GM19468 (cell line): ENCODE measurements at regions not wholly inside any gene's neighbourhood (a gene's known extent, or its start where the extent isn't known, plus 50 kb on each side); places are given as distances from the start of the nearest gene placed in this dataset.
"Not testable (repeated sequence)": the region's sequence is repeated elsewhere in the genome, so short reads cannot be mapped to it uniquely, and the experiment has no call there.

ENCODE experiments used
- ATAC-seq: cut with Tn5 transposase; IDR thresholded peaks from one replicate; pipeline ENCODE4 v1.9.1; 2021; ENCODE audit warnings: mild to moderate bottlenecking, moderate library complexity, moderate number of reproducible peaks; ENCODE audit not compliant: unreplicated experiment; ENCODE audit errors: extremely low read depth

GRCh38 chr22:48494256-48494967 is 1333.3 kb downstream of the BRD1 start:
- no peak for ATAC-seq

- no peak for ATAC-seq
These were observed 1333.9 kb downstream of the BRD1 start for GRCh38 chr22:48493733-48494132.

DNA sequence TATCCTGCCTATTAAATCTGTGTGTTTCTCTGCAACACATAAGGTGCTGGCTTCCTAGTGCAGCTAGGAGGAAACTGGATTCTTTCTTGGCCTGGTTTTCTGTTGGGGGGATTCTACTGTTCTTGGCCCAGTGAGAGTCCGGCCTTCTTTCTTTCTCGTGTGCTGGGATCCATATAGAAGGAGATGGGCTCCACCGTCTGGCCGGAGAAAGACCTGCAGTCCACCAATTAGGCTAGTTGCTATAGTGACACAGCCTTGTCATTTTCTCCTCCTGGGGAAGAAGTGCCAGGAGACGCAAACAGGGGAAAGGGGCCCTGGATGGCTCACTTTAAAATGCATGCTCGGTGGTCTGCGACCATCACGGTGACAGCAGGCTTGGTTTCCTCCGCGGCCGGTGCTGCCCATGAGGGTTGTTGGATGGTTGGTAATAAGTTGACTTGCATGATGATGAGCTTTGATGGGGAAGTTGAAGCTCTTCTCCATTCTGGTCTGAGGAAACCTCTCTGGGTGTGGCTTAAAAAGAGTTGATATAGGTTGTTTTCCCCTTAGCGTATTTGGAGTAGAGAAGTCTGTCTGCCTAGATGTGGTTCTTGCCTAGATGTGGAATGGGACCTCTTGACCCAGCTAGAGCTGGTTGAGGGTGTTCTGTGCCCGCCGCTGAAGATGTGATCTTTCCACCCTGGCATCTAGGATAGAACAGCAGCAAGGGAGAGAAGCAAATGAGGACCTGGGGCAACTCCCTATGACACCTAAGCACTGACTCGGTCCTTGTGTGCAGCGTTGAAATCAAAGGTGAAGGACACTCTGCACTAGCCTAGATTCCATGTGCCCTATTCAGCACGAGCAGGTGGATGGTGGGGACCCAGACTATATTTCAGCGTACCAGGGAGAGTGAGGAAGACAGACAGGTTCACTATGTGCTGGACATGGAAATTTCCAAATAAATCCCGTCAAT is 1335.0 kb downstream of the BRD1 start:
- ATAC-seq = no peak

- no peak for ATAC-seq
These were observed 1336.2 kb downstream of the BRD1 start for GRCh38 chr22:48491451-48491941.

DNA sequence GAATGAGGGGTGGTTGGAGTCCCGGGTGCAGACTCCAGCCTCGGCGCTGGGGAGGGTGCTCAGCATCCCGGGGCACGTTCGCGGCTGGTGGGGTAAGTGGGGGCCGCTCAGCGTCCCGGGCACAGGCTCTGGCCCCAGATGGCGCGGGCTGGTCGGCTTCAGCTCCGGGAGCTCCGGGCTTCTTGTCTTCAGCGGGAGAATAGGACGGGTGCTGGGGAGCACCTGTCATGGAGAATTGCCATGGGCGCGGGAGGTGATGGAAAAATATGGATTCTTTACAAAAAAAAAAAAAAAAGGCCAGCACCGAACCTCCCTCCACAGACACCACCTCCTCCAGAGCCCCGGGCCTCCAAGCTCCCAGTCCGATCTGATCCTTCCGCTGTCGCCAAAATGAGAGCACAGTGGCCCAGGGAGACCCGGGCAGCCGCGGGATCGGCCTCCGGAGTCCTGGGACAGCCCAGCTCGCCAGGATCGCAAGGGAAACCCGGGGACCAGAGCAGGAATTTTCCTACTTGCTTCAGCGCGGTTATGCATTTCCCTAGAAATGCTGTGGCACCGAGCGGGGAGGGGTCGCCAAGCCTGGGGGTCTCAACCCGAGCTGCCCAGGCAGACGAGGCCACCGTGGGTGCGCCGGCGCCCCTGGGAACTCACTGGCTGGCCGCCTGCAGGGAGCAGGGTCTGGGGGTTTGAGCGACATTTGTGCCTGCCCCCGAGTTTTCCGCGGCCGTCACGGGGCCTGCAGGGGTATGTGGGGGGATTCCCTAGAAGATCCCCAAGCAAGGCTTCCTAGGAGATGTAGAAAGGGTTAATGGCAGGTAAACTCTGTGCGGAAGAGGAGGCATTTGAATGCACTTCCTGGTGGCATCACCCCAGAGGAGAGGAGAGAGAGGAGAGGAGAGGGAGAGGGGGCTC is 1336.9 kb downstream of the BRD1 start:
- ATAC-seq = no peak

GRCh38 chr22:48489551-48490499 is 1337.8 kb downstream of the BRD1 start:
- ATAC-seq = no peak

- ATAC-seq = no peak
These were observed 1338.8 kb downstream of the BRD1 start for GRCh38 chr22:48488611-48489511.

DNA sequence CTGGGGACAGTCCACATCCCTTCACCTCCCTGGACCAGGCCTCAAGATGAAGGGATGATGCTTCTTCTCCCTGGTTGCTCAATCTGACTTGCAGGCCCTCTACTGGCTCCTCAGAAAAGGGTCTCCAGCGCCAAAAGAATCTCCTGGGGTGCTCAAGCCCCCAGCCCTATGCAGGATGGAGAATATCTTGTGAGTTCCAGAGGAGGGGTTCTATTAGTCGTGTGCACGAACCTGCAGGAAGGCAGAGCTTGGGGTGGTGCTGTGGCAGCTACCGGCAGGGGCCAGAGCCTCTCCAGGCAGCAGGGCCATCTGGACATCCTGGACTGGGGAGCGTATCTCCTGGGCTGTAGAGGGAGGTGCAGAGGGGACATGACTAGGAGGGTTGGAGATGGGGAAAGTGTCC is 1339.5 kb downstream of the BRD1 start:
- ATAC-seq = no peak

GRCh38 chr22:48486558-48486957 is 1341.1 kb downstream of the BRD1 start:
- no peak for ATAC-seq

GRCh38 chr22:48486134-48486532 is 1341.5 kb downstream of the BRD1 start:
- ATAC-seq = no peak

DNA sequence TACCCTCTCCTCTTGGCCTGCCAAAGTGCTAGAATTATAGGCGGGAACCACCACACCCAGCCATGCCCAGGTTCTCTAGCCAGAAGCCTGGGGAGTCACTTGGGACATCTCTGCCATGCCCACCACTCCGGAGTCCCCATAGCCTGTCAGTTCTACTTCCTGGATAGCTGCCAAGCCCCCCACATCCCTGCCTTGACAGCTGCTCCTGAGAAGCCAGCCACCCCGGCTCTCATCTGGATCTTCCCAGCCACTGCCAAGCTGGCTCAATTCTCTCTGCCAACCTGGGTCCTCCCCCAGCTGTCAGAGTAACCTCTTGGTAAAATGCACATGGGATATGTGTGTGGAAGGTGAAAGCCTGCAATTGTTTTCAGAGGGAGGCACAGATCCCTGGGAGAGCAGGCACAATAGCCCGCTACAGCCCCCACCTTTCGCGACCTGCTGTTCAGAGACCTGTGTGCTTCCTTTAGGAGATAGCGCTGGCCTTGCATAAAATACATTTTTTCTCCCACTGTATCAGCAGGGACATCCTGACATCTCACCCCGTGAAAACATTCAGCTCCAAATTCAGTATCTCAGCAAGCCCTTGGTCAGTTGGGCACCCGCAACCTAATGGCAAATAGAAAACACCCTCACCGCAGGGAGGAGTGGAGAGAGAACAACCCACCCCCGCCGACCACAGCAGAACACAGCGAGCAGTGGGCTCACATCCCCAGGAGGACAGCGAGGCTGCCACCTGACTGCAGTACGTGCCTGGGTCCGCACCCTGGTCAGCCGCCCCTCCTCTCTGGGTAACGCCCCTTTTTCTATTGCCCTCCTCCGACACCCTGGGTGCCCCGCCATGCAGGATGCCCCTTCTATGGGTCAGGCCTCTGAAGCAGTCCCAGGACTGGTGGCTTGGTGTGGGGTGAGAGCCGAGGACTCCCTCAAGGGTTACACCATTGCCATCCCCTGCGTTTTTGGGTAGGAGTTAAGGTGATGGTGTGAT is 1342.2 kb downstream of the BRD1 start:
- no peak for ATAC-seq

DNA sequence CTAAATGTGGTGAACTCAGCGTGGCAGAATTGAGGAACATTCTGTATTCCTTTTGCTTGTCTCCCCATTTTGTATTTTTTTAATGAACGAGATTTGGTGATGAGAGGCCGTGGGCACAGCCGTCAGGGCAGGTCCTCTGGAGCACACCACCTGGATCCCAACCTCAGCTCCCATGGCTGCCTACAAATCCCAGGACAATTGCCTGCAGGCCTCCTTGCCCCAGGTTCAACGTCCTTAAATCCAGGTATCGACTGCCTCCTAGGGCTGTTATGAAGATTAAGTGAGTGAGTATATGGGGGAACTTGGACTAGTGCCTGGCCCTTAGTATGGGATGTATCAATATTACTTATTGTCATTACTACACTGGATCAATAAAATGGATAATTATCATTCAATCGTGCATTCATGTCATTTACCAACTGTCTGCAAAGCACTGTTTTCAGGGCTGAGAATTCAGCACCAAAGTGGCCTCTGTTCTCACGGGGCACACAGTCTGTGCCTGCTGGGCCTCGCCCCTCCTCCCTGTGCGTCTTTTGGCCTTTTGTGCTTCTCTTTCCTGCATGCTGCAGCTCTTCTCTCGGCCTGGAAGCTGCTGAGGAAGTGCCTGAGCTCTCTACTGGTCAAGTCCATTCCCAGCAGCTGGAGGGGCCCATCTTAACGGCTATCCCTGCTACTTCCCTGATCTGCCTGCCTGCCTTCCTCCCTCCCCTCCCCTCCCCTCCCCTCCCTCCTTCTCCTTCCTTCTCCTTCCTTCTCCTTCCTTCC is 1343.7 kb downstream of the BRD1 start:
- ATAC-seq = no peak

DNA sequence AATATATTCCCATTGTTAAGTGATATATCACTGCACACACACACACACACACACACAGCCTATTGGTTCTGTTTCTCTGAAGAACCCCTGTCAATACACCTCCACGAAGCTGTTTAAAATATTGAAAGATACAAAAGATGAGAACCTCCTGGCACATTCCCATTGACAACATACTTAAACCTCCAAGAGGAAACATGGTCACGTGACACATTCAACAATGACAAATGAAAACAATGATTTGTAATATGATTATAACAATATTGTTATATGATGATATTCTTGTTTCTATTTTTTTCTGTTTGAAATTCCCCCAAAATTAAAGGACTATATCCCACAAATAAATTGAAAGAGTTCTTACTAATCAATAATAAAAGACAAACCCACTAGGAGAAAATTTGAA is 1344.9 kb downstream of the BRD1 start:
- no peak for ATAC-seq

- ATAC-seq = not testable (repeated sequence)
These were observed 1345.5 kb downstream of the BRD1 start for GRCh38 chr22:48482198-48482597.

DNA sequence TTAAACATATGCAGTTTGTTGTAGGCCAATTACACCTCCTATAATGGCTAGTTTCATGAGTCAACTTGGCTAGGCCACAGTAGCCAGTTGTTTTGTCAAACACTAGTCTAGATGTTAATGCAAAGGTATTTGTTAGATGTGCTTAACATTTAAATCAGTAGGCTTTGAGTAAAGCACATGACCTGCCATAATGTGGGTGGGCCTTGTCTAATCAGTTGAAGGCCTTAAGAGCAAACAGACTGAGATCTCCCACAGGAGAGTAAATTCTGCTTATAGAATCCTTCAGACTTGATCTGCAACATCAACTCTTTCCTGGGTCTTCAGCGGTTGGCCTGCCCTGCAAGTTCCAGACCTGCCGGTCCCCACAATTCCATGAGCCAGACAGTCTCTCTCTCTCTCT is 1345.9 kb downstream of the BRD1 start:
- ATAC-seq = no peak

DNA sequence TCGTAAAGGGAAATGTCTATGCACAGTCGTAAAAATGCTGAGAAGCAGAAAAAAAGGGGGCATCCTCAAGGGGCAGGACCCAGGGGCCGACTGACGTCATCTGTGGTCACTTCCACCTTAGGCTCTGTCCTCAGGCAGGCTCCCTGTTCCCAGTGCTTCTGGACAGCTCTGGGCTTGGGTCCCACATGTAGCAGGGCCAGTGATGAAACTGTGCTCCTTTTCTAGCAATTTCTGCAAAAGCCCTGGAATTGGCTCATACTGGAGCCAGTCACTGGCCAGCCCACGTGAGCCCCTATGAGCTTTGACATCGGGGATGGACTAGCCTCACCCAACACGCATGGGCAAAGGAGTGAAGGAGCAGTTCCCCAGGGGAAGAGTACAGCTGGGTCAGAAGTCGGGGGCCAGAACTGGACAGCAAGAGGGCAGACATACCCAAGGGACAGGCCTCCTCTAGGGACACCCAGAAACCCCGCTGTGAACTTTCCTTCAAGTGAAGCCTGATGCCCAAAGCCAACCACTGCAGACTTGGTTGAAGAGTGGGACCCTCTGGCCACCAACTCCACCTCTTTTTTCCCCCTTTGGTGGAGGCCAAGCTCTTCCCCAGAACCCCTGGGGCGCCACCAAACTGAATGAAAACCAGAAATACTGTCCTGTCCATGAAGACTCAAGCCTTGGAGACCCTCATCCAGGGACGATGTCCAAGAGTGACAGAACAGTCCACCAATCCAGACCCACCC is 1349.0 kb downstream of the BRD1 start:
- ATAC-seq = no peak
